HEK293 (cell line): ENCODE measurements at regions not wholly inside any gene's neighbourhood (a gene's known extent, or its start where the extent isn't known, plus 50 kb on each side); places are given as distances from the start of the nearest gene placed in this dataset.

Experiments used
- REPIN1 ChIP-seq: fragments of 450-650 bp; formaldehyde crosslinking; IDR thresholded peaks from 2 replicates; pipeline ENCODE4 v1.5.1; 2017; ENCODE audit warnings: missing biosample characterization, missing genetic modification characterization, low read depth
- ZNF837 ChIP-seq: fragments of 450-650 bp; formaldehyde crosslinking; IDR thresholded peaks from 2 replicates; pipeline ENCODE4 v1.5.1; 2016; ENCODE audit warnings: missing biosample characterization, missing genetic modification characterization
- TF ChIP-seq, protein P1 (sequence below): fragments of 450-650 bp; formaldehyde crosslinking; IDR thresholded peaks from 2 replicates; pipeline ENCODE4 v1.5.1; 2016; ENCODE audit warnings: missing biosample characterization, missing genetic modification characterization

DNA sequence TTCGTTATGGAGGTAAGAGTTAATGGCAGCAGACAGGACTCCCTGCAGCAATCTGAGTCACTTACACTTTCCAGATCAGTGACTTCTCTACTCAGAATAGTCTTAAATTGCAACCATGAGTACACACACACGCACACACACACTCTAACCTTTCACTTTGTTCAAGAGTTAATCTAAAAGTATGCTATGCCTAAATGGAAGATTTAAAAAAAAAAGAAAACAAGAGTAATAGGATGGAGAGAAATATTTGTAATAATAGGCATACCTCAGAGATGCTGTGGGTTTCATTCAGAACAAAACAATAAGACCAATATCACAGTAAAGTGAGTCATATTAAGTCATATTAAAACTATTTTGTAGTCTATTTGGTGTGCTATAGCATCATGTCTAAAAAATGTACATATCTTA is 969.1 kb upstream of the PCDH10 start:
- TF ChIP-seq, protein P1, sequence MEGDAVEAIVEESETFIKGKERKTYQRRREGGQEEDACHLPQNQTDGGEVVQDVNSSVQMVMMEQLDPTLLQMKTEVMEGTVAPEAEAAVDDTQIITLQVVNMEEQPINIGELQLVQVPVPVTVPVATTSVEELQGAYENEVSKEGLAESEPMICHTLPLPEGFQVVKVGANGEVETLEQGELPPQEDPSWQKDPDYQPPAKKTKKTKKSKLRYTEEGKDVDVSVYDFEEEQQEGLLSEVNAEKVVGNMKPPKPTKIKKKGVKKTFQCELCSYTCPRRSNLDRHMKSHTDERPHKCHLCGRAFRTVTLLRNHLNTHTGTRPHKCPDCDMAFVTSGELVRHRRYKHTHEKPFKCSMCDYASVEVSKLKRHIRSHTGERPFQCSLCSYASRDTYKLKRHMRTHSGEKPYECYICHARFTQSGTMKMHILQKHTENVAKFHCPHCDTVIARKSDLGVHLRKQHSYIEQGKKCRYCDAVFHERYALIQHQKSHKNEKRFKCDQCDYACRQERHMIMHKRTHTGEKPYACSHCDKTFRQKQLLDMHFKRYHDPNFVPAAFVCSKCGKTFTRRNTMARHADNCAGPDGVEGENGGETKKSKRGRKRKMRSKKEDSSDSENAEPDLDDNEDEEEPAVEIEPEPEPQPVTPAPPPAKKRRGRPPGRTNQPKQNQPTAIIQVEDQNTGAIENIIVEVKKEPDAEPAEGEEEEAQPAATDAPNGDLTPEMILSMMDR (tag by site-specific recombination) = no peak
- no peak for TF ChIP-seq REPIN1 (tag by site-specific recombination)
- no peak for TF ChIP-seq ZNF837 (tag by site-specific recombination)
